ENCODE measurements at regions not wholly inside any gene's neighbourhood (a gene's known extent, or its start where the extent isn't known, plus 50 kb on each side); places are given as distances from the start of the nearest gene placed in this dataset.
"Not testable (repeated sequence)": the region's sequence is repeated elsewhere in the genome, so short reads cannot be mapped to it uniquely, and the experiment has no call there.

DNA sequence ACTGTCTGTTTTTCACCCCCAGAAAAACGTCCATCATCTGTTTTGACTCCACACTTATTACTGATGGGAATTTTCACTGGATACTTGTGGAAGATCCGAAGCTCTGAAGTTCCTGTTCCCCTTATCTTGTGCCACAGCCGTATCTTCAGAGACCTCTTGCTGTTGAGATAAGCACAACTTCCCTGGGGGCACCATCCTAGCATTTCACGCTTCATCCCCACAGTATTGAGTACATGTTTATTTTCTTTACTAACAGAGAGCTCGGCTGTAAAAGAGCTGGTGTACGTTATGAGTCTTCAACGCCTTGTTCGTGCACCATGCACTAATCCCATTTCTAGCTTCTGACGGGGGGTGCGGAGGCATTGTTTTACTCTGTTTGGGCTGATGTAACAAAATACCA lies 813.6 kb upstream of the EEF2KMT start:
- DNase-seq = no peak
- H3K4me3 ChIP-seq = no peak overlapping the region
- no peak for ATAC-seq (ENCODE audit: insufficient read depth, low FRiP score)
- H3K27me3 ChIP-seq (ENCODE audit: control insufficient read depth in 3 of 3, insufficient read depth in 3 of 3, low read length in 2 of 3) = peaks cover 0 to 3% (median 0%) of the 10 kb centered on the region in 3 donors
- no peaks in the 10 kb centered on the region for H3K9me3 ChIP-seq (ENCODE audit: control insufficient read depth in 4 of 4, insufficient read depth in 3 of 4, low read length in 3 of 4)
- no peak overlapping the region for H3K27ac ChIP-seq (ENCODE audit: low read depth in 1 of 2, low read length in 1 of 2)
- no peaks in the 10 kb centered on the region for H3K36me3 ChIP-seq (ENCODE audit: control insufficient read depth in 4 of 4, insufficient read depth in 4 of 4, low read length in 4 of 4)
- TF ChIP-seq, protein P1, sequence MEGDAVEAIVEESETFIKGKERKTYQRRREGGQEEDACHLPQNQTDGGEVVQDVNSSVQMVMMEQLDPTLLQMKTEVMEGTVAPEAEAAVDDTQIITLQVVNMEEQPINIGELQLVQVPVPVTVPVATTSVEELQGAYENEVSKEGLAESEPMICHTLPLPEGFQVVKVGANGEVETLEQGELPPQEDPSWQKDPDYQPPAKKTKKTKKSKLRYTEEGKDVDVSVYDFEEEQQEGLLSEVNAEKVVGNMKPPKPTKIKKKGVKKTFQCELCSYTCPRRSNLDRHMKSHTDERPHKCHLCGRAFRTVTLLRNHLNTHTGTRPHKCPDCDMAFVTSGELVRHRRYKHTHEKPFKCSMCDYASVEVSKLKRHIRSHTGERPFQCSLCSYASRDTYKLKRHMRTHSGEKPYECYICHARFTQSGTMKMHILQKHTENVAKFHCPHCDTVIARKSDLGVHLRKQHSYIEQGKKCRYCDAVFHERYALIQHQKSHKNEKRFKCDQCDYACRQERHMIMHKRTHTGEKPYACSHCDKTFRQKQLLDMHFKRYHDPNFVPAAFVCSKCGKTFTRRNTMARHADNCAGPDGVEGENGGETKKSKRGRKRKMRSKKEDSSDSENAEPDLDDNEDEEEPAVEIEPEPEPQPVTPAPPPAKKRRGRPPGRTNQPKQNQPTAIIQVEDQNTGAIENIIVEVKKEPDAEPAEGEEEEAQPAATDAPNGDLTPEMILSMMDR (IDR thresholded peaks at IDR 0.05; ENCODE audit: control extremely low read depth, extremely low read depth) = no peak
- no peak overlapping the region for H3K9ac ChIP-seq (ENCODE audit: insufficient read depth in 1 of 2, low read length in 2 of 2)
- no peaks in the 10 kb centered on the region for H3K4me1 ChIP-seq (ENCODE audit: control insufficient read depth in 5 of 5, insufficient read depth in 5 of 5, low read length in 5 of 5)
- 15 to 21% methylated on average over 10 of the region's 10 CpGs for WGBS, 2 donors

DNA sequence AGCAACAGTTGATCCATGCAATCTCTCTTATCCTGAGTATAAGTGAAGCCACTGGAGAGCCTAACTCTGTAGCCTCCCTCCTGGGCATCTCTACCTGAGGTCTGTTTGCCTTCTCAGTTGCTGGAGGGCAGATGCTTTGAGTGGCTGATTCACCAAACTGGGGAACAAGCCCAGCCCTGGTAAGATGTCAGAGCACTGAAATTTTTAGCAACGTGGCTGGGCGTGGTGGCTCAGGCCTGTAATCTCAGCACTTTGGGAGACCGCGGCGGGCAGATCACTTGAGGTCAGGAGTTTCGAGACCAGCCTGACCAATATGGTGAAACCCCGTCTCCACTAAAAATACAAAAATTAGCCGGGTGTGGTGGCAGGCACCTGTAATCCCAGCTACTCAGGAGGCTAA lies 812.0 kb upstream of the EEF2KMT start:
- not testable (repeated sequence) for H3K27ac ChIP-seq (ENCODE audit: low read depth in 1 of 2, low read length in 1 of 2); H3K9me3 ChIP-seq (ENCODE audit: control insufficient read depth in 4 of 4, insufficient read depth in 3 of 4, low read length in 3 of 4); H3K27me3 ChIP-seq (ENCODE audit: control insufficient read depth in 3 of 3, insufficient read depth in 3 of 3, low read length in 2 of 3); H3K4me1 ChIP-seq (ENCODE audit: control insufficient read depth in 5 of 5, insufficient read depth in 5 of 5, low read length in 5 of 5); H3K9ac ChIP-seq (ENCODE audit: insufficient read depth in 1 of 2, low read length in 2 of 2); DNase-seq; H3K4me3 ChIP-seq; ATAC-seq (ENCODE audit: insufficient read depth, low FRiP score); H3K36me3 ChIP-seq (ENCODE audit: control insufficient read depth in 4 of 4, insufficient read depth in 4 of 4, low read length in 4 of 4)
- 84 to 95% methylated on average over 8 of the region's 8 CpGs for WGBS, 2 donors

DNA sequence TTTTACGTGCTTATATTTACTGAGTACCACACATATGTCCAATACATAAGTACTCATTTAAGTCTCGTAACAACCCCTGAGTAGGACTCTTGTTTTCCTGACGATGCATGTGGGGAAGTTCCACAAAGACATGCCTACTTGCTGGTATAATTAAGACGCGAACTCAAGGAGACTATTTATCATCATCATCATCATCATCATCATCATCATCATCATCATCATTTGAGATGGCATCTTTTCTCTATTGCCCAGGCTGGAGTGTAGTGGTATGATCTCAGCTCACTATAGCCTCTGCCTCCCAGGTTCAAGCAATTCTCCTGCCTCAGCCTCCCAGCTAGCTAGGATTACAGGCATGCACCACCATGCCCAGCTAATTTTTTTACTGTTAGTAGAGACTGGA lies 809.9 kb upstream of the EEF2KMT start:
- no peak overlapping the region for H3K4me3 ChIP-seq
- no peaks in the 10 kb centered on the region for H3K4me1 ChIP-seq (ENCODE audit: control insufficient read depth in 5 of 5, insufficient read depth in 5 of 5, low read length in 5 of 5)
- no peak for DNase-seq
- H3K27me3 ChIP-seq (ENCODE audit: control insufficient read depth in 3 of 3, insufficient read depth in 3 of 3, low read length in 2 of 3) = no peaks in the 10 kb centered on the region
- no peak overlapping the region for H3K9ac ChIP-seq (ENCODE audit: insufficient read depth in 1 of 2, low read length in 2 of 2)
- H3K9me3 ChIP-seq (ENCODE audit: control insufficient read depth in 4 of 4, insufficient read depth in 3 of 4, low read length in 3 of 4) = peaks cover 0 to 3% (median 0%) of the 10 kb centered on the region in 4 donors
- H3K27ac ChIP-seq (ENCODE audit: low read depth in 1 of 2, low read length in 1 of 2) = no peak overlapping the region
- 91 to 96% methylated on average over 5 of the region's 5 CpGs for WGBS, 2 donors
- no peak for ATAC-seq (ENCODE audit: insufficient read depth, low FRiP score)
- no peaks in the 10 kb centered on the region for H3K36me3 ChIP-seq (ENCODE audit: control insufficient read depth in 4 of 4, insufficient read depth in 4 of 4, low read length in 4 of 4)
- TF ChIP-seq, protein P1 (IDR thresholded peaks at IDR 0.05; ENCODE audit: control extremely low read depth, extremely low read depth) = no peak

DNA sequence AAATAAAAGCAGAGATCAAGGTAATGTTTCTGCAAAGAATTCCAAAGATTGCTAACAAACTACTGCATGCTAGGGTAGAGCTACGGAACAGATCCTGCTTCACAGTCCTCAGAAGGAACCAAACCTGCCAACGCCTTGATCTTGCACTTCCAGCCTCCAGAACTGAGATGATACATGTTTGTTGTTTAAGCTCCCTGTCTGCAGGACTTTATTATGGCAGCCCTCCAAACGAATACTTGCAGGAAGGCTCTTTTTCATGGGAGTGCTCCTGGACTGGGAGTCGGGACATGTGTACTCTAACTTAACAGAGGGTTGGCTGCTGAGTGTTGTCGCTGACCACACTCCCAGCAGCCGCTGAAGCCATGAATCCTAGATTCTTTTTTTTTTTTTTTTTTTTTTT lies 808.8 kb upstream of the EEF2KMT start:
- 78 to 82% methylated on average over 6 of the region's 6 CpGs for WGBS, 2 donors
- no peaks in the 10 kb centered on the region for H3K27me3 ChIP-seq (ENCODE audit: control insufficient read depth in 3 of 3, insufficient read depth in 3 of 3, low read length in 2 of 3)
- H3K9ac ChIP-seq (ENCODE audit: insufficient read depth in 1 of 2, low read length in 2 of 2) = no peak overlapping the region
- no peak overlapping the region for H3K27ac ChIP-seq (ENCODE audit: low read depth in 1 of 2, low read length in 1 of 2)
- peaks cover 0 to 3% (median 0%) of the 10 kb centered on the region in 4 donors for H3K9me3 ChIP-seq (ENCODE audit: control insufficient read depth in 4 of 4, insufficient read depth in 3 of 4, low read length in 3 of 4)
- no peaks in the 10 kb centered on the region for H3K4me1 ChIP-seq (ENCODE audit: control insufficient read depth in 5 of 5, insufficient read depth in 5 of 5, low read length in 5 of 5)
- no peaks in the 10 kb centered on the region for H3K36me3 ChIP-seq (ENCODE audit: control insufficient read depth in 4 of 4, insufficient read depth in 4 of 4, low read length in 4 of 4)
- DNase-seq = no peak
- TF ChIP-seq, protein P1 (IDR thresholded peaks at IDR 0.05; ENCODE audit: control extremely low read depth, extremely low read depth) = no peak
- no peak for ATAC-seq (ENCODE audit: insufficient read depth, low FRiP score)
- no peak overlapping the region for H3K4me3 ChIP-seq

Measured in lung (tissue), 11 donors.